H1 (cell line): ENCODE measurements at regions not wholly inside any gene's neighbourhood (a gene's known extent, or its start where the extent isn't known, plus 50 kb on each side); places are given as distances from the start of the nearest gene placed in this dataset.

Experiments used
- CHD7 ChIP-seq: fragments of 300-600 bp; sonication (generic); IDR thresholded peaks from 2 replicates; pipeline ENCODE4 v1.7.1; 2012; ENCODE audit warnings: low read length, moderate library complexity, mild to moderate bottlenecking, inconsistent platforms; ENCODE audit not compliant: insufficient replicate concordance

DNA sequence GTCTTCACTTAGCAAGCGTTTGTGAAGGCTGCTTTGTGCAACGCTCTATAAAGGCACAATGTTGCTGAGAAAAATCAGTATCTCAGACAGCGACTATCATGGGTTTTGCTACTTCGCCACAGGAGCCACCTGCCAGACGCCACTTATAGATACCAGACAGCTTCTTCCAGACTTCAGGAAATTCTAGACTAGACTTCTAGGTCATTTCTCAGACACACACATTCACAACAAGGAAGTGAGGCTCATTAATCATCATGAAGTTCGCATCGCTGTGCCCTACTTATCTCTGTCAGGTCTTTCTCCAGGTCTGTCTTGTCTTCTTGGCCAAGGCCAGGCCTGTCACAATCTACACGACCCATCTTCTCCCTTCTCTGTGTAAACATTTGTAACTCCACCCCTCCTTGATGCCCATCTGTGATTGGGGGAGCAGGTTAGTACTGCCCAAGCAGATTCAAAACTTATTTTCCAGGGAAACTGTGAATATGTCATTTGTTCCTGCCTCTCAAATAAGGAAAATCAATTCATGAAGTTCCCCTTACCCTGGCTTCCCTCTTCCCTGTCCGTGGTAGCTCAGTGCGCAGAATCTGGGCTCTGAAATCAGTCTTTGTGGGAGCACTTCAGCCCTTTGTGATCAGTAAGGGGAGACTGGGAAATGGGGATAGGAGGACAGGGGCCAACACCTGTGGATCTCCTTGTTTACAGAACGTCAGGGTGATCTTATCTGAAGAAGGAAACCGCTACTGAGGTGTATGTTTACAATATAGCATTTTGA, 115.5 kb downstream of the TNFAIP3 start (continued):
- TF ChIP-seq CHD7, result no peak
